Limb (tissue), 2 donors: ENCODE measurements at regions not wholly inside any gene's neighbourhood (a gene's known extent, or its start where the extent isn't known, plus 50 kb on each side); places are given as distances from the start of the nearest gene placed in this dataset.
"Not testable (repeated sequence)": the region's sequence is repeated elsewhere in the genome, so short reads cannot be mapped to it uniquely, and the experiment has no call there.

Experiments
- DNase-seq, 2 donors: peaks; one replicate each; pipeline ENCODE4 v3.0.0-alpha.2; 2016; ENCODE audit errors: extremely low spot score in 2 of 2

- DNase-seq, result no peak
Observed at GRCh38 chr5:90135779-90136378, 273.7 kb downstream of the CETN3 start.

GRCh38 chr5:90134892-90135291, 274.7 kb downstream of the CETN3 start:
- peak in 1 of 2 donors; percentile 53 for DNase-seq

GRCh38 chr5:90134381-90134780, 275.2 kb downstream of the CETN3 start:
- no peak for DNase-seq

GRCh38 chr5:90133941-90134340, 275.6 kb downstream of the CETN3 start:
- no peak for DNase-seq

GRCh38 chr5:90131383-90132133, 278.0 kb downstream of the CETN3 start:
- DNase-seq, result no peak

- DNase-seq, result no peak
Observed at GRCh38 chr5:90128551-90128950, 281.0 kb downstream of the CETN3 start.

GRCh38 chr5:90119531-90119971, 290.0 kb downstream of the CETN3 start:
- no peak for DNase-seq

GRCh38 chr5:90117005-90117404, 292.6 kb downstream of the CETN3 start:
- DNase-seq, result no peak

GRCh38 chr5:90113108-90113507, 296.4 kb downstream of the CETN3 start:
- DNase-seq, result no peak

GRCh38 chr5:90112033-90112692, 297.4 kb downstream of the CETN3 start:
- DNase-seq, result no peak

- peak in 1 of 2 donors; percentile 39 for DNase-seq
Observed at GRCh38 chr5:90111364-90112032, 298.1 kb downstream of the CETN3 start.

GRCh38 chr5:90109285-90109684, 300.3 kb downstream of the CETN3 start:
- DNase-seq, result no peak

- no peak for DNase-seq
Observed at GRCh38 chr5:90099099-90099498, 310.5 kb downstream of the CETN3 start.

GRCh38 chr5:90097082-90097477, 312.5 kb downstream of the CETN3 start:
- DNase-seq, result no peak

- no peak for DNase-seq
Observed at GRCh38 chr5:90096415-90097081, 313.0 kb downstream of the CETN3 start.

GRCh38 chr5:90095292-90096060, 314.1 kb downstream of the CETN3 start:
- no peak for DNase-seq

- DNase-seq, result no peak
Observed at GRCh38 chr5:90093751-90094485, 315.6 kb downstream of the CETN3 start.

- DNase-seq, result no peak
Observed at GRCh38 chr5:90092734-90093133, 316.8 kb downstream of the CETN3 start.

GRCh38 chr5:90084342-90084741, 325.2 kb downstream of the CETN3 start:
- no peak for DNase-seq

GRCh38 chr5:90073026-90073570, 336.5 kb downstream of the CETN3 start:
- DNase-seq, result not testable (repeated sequence)
